WERI-Rb-1 (cell line): ENCODE measurements at regions not wholly inside any gene's neighbourhood (a gene's known extent, or its start where the extent isn't known, plus 50 kb on each side); places are given as distances from the start of the nearest gene placed in this dataset.

ENCODE experiments used
- DNase-seq: peaks from one replicate; pipeline ENCODE4 v3.0.0-alpha.2; 2020
- H3K27ac ChIP-seq: fragments of 250-450 bp; sonication (Bioruptor Pico); 2 replicates; pipeline ENCODE4 v1.5.1; 2020; ENCODE audit warnings: mild to moderate bottlenecking, moderate library complexity
- H3K27me3 ChIP-seq: fragments of 250-450 bp; sonication (Bioruptor Pico); 2 replicates; pipeline ENCODE4 v1.5.1; 2021; ENCODE audit warnings: mild to moderate bottlenecking, low read depth, moderate library complexity; ENCODE audit not compliant: insufficient read depth, severe bottlenecking
- H3K36me3 ChIP-seq: fragments of 250-450 bp; sonication (Bioruptor Pico); 2 replicates; pipeline ENCODE4 v1.5.1; 2020; ENCODE audit warnings: mild to moderate bottlenecking, moderate library complexity
- H3K4me3 ChIP-seq: 2 replicates; pipeline ENCODE4 v1.5.1; 2011; ENCODE audit warnings: low read depth, mild to moderate bottlenecking, control low read depth, low read length
- H3K9me3 ChIP-seq: fragments of 250-450 bp; sonication (Bioruptor Pico); 2 replicates; pipeline ENCODE4 v1.5.1; 2021; ENCODE audit warnings: mild to moderate bottlenecking, moderate library complexity; ENCODE audit not compliant: severe bottlenecking
- TF ChIP-seq, protein P1 (sequence below): IDR thresholded peaks from 2 replicates; pipeline ENCODE4 v1.5.1; 2011; ENCODE audit warnings: low read depth, mild to moderate bottlenecking, control low read depth, inconsistent platforms, low read length

DNA sequence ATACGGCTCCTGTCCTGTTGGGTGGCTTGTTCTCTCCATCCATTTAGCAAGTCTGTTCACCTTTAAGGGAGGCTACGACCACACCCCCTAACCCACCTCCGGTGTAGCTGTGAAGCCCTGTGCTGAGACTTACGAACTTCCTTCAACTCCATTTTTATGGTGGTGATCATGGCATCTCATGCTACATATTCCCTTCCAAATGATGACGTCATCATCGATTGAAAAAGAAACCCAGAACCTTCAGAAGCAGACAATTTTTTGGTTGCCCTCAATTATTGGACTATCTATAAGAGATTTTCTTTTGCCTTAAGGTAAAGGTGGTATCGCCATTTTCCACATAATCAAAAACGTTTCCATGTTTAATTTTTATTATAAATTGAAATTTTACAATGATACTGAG is 389.0 kb downstream of the CBLN4 start:
- H3K9me3 ChIP-seq = no peaks in the 10 kb centered on the region
- TF ChIP-seq, protein P1, sequence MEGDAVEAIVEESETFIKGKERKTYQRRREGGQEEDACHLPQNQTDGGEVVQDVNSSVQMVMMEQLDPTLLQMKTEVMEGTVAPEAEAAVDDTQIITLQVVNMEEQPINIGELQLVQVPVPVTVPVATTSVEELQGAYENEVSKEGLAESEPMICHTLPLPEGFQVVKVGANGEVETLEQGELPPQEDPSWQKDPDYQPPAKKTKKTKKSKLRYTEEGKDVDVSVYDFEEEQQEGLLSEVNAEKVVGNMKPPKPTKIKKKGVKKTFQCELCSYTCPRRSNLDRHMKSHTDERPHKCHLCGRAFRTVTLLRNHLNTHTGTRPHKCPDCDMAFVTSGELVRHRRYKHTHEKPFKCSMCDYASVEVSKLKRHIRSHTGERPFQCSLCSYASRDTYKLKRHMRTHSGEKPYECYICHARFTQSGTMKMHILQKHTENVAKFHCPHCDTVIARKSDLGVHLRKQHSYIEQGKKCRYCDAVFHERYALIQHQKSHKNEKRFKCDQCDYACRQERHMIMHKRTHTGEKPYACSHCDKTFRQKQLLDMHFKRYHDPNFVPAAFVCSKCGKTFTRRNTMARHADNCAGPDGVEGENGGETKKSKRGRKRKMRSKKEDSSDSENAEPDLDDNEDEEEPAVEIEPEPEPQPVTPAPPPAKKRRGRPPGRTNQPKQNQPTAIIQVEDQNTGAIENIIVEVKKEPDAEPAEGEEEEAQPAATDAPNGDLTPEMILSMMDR = no peak
- H3K27ac ChIP-seq = no peak overlapping the region
- DNase-seq = no peak
- H3K36me3 ChIP-seq = no peaks in the 10 kb centered on the region
- peaks cover 5% of the 10 kb centered on the region for H3K27me3 ChIP-seq
- H3K4me3 ChIP-seq = no peak overlapping the region

DNA sequence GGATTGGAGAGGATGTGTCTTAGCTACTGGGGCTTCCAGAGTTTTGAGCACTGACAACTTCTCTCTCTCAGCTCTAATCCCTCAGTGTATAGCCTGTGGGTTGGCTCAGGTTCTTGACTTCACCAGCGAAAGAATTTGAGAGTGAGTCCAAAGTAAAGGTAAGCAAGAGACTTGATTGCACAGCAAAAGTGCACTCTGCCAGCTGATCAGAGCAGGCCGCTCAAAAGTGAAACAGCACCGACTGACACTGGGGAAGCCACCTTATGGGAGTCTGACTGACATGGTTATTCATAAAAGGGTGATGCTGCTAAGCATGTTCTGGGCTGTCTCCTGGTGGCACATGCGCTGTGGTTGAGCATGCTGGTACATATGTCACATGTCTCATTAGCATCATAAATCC is 389.5 kb downstream of the CBLN4 start:
- TF ChIP-seq, protein P1 = no peak

DNA sequence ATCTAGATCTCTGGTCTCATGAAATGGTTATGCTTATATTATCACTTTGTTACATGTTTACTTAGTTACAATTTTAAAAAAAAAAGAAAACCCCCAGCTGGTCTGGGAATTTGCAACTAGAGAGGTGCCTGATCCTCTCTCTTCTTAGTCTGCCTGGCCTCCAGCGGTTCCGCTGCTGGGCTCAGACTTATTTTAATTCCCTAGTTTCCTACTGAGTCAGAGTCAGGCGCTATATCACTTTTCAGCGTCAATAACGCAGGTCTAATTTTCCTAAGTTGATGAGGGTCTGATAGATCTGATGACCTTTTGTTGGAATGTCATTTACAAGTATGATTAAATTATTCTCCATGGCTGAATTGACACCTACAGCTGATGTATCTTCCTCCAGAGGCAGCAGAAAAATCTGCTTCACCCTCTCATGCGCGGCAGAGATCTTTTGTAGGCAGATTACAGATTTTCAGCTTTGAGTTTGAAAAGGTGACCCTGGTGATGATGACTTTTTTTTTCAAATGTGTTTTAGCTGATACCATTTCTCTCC is 391.0 kb downstream of the CBLN4 start:
- H3K27me3 ChIP-seq = peaks cover 12% of the 10 kb centered on the region
- H3K27ac ChIP-seq = no peak overlapping the region
- TF ChIP-seq, protein P1 = no peak
- no peak for DNase-seq
- no peaks in the 10 kb centered on the region for H3K9me3 ChIP-seq
- H3K4me3 ChIP-seq = no peak overlapping the region
- H3K36me3 ChIP-seq = no peaks in the 10 kb centered on the region

More for the DNA sequence above, 389.5 kb downstream of the CBLN4 start:
- H3K27ac ChIP-seq = no peak overlapping the region
- H3K36me3 ChIP-seq = no peaks in the 10 kb centered on the region
- DNase-seq = no peak
- H3K4me3 ChIP-seq = no peak overlapping the region
- H3K27me3 ChIP-seq = peaks cover 8% of the 10 kb centered on the region
- H3K9me3 ChIP-seq = no peaks in the 10 kb centered on the region

DNA sequence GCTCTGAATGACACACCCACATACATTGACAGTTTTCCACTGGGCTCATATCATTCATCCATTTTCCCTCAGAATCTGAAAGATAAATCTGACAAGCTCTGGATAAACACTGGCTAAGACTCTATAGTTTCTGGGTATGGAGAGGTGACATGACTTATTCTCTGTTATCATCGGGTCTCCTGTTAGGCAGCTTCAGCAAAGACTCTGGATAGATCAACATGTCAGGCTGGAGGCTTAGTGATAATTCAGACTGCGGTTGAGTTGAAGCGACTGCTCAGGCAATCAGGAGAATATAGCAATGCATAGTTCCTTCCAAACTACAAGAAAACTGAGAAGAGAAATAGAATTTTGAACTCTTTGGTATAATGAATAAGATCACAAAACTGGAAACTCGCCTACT is 394.6 kb downstream of the CBLN4 start:
- TF ChIP-seq, protein P1 = no peak
- Histone ChIP-seq H3K36me3 (no peaks in the 10 kb centered on the region), H3K4me3 (no peak overlapping the region), H3K9me3 (no peaks in the 10 kb centered on the region), H3K27ac (no peak overlapping the region), H3K27me3 (peaks cover 7% of the 10 kb centered on the region)
- no peak for DNase-seq

DNA sequence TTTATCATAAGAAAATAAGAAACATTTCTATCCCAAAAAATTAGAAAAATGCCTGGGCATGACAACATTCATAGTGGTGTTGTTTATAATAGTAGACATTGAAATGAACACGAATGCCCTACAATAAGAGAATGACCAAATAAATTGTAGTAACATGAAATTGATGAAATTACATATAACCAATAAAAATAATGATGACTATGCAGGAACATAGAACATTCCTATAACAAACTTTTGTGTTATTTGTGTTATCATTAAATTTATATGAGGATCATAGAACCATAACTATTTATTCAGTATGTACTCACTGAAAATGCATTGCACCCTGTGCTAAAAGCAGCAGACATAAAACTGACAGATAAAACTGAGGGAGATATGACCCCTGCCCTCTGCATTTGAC is 399.7 kb downstream of the CBLN4 start:
- Histone ChIP-seq H3K27ac (no peak overlapping the region), H3K36me3 (no peaks in the 10 kb centered on the region), H3K9me3 (no peaks in the 10 kb centered on the region), H3K4me3 (no peak overlapping the region), H3K27me3 (peaks cover 16% of the 10 kb centered on the region)
- TF ChIP-seq, protein P1 = no peak
- no peak for DNase-seq

DNA sequence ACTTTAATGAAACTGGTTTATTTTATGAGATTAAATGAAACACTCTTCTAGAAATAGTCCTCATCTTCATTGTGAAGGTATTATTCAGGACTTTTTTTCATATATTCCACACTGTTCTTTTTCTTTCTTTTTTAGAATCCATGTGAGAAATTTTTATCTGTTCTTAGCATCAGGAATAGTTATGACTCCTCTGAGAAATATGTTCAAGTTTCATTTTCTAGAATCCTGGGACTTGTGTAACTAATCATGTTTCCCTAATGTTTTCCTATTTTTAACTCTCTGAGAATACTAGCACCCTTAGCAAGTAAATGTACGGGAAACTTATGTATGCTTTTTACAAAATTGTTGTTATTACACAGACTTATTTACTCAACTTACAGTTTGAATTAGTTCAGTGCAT is 407.8 kb downstream of the CBLN4 start:
- Histone ChIP-seq H3K27me3 (peaks cover 21% of the 10 kb centered on the region), H3K36me3 (no peaks in the 10 kb centered on the region), H3K27ac (no peak overlapping the region), H3K9me3 (no peaks in the 10 kb centered on the region), H3K4me3 (no peak overlapping the region)
- TF ChIP-seq, protein P1 = no peak
- no peak for DNase-seq
